Calu3 (cell line): ENCODE measurements at regions not wholly inside any gene's neighbourhood (a gene's known extent, or its start where the extent isn't known, plus 50 kb on each side); places are given as distances from the start of the nearest gene placed in this dataset.

Experiments
- BruUV-seq: library from RNA; stranded (reverse); fragments of 400-500 nt; replicated peaks from 2 replicates; lab custom pipeline; 2021; lab: Mats Ljungman, UMichigan
- CTCF ChIA-PET: fragments of 300-600 bp; sonication (Branson Sonifier 250); formaldehyde crosslinking; loops from one replicate; lab custom pipeline; 2022; ENCODE audit warnings: antibody characterized with exemption; lab: Charles Lee
- DNase-seq: peaks from one replicate; pipeline ENCODE4 v3.0.0; 2022
- H3K27ac Mint-ChIP-seq: one replicate; pipeline ENCODE4 v1.8.0; 2022; ENCODE audit warnings: mixed read lengths; ENCODE audit not compliant: unreplicated experiment
- H3K27me3 Mint-ChIP-seq: one replicate; pipeline ENCODE4 v1.8.0; 2022; ENCODE audit warnings: mixed read lengths; ENCODE audit not compliant: unreplicated experiment
- H3K36me3 Mint-ChIP-seq: one replicate; pipeline ENCODE4 v1.8.0; 2022; ENCODE audit warnings: mild to moderate bottlenecking, moderate library complexity, mixed read lengths; ENCODE audit not compliant: insufficient read depth, unreplicated experiment
- H3K4me1 Mint-ChIP-seq: one replicate; pipeline ENCODE4 v1.8.0; 2022; ENCODE audit warnings: mild to moderate bottlenecking, low read depth, mixed read lengths; ENCODE audit not compliant: unreplicated experiment
- H3K4me3 Mint-ChIP-seq: one replicate; pipeline ENCODE4 v1.8.0; 2022; ENCODE audit warnings: mild to moderate bottlenecking, low read depth, moderate library complexity, mixed read lengths; ENCODE audit not compliant: unreplicated experiment
- H3K9me3 Mint-ChIP-seq: one replicate; pipeline ENCODE4 v1.8.0; 2022; ENCODE audit warnings: low read depth, mixed read lengths; ENCODE audit not compliant: unreplicated experiment
- intact Hi-C: fragments of 100-400 bp; cut with micrococcal nuclease; formaldehyde crosslinking; loops from one replicate; pipeline ENCODE4 v1.10.0; 2022; ENCODE audit not compliant: unreplicated experiment
- TF ChIP-seq, protein P1 (sequence below): fragments of 200-600 bp; IDR thresholded peaks from one replicate; pipeline ENCODE4 v1.8.0; 2022; ENCODE audit warnings: antibody characterized with exemption; ENCODE audit not compliant: unreplicated experiment

- Mint-ChIP-seq H3K36me3 (no peaks in the 10 kb centered on the region), H3K4me3 (no peak overlapping the region), H3K9me3 (no peaks in the 10 kb centered on the region), H3K4me1 (no peaks in the 10 kb centered on the region), H3K27ac (no peak overlapping the region), H3K27me3 (peaks cover 99% of the 10 kb centered on the region)
- CTCF ChIA-PET: no interaction called here
- TF ChIP-seq, protein P1, sequence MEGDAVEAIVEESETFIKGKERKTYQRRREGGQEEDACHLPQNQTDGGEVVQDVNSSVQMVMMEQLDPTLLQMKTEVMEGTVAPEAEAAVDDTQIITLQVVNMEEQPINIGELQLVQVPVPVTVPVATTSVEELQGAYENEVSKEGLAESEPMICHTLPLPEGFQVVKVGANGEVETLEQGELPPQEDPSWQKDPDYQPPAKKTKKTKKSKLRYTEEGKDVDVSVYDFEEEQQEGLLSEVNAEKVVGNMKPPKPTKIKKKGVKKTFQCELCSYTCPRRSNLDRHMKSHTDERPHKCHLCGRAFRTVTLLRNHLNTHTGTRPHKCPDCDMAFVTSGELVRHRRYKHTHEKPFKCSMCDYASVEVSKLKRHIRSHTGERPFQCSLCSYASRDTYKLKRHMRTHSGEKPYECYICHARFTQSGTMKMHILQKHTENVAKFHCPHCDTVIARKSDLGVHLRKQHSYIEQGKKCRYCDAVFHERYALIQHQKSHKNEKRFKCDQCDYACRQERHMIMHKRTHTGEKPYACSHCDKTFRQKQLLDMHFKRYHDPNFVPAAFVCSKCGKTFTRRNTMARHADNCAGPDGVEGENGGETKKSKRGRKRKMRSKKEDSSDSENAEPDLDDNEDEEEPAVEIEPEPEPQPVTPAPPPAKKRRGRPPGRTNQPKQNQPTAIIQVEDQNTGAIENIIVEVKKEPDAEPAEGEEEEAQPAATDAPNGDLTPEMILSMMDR: no peak
- BruUV-seq: no TSS peak
- DNase-seq: no peak
- intact Hi-C loops: no loop called here
These were observed 308.8 kb downstream of the BRINP2 start for GRCh38 chr1:177479600-177479999.

GRCh38 chr1:177476676-177477075 lies 305.9 kb downstream of the BRINP2 start:
- no peaks in the 10 kb centered on the region for H3K9me3 Mint-ChIP-seq
- H3K27ac Mint-ChIP-seq: no peak overlapping the region
- H3K36me3 Mint-ChIP-seq: no peaks in the 10 kb centered on the region
- H3K4me3 Mint-ChIP-seq: no peak overlapping the region
- H3K4me1 Mint-ChIP-seq: no peaks in the 10 kb centered on the region
- CTCF ChIA-PET: no interaction called here
- intact Hi-C loops: no loop called here
- H3K27me3 Mint-ChIP-seq: peaks cover 71% of the 10 kb centered on the region
- TF ChIP-seq, protein P1: no peak
- BruUV-seq: no TSS peak
- DNase-seq: no peak

DNA sequence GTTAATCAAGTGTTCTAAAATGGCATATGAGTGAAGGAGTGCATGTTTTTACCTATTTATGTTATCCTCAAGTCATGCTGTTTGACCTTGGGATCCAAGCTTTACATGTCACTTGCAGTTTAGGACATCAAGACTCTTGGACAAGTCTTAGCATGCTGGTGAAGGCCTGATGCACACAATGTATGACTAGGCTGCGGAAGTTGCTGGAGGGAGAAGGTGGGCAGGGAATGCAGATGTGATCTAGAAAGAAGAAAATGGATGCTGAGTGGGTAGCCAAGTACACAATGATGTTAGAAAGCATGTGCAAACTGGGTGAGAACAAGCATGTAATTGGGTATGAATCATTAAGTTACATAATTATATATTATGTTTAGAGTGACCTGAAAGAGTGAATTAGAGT lies 301.8 kb downstream of the BRINP2 start:
- no TSS peak for BruUV-seq
- DNase-seq: no peak

GRCh38 chr1:177471244-177471643 lies 300.5 kb downstream of the BRINP2 start:
- Mint-ChIP-seq H3K36me3 (no peaks in the 10 kb centered on the region), H3K27me3 (peaks cover 29% of the 10 kb centered on the region), H3K4me3 (no peak overlapping the region), H3K27ac (no peak overlapping the region), H3K4me1 (no peaks in the 10 kb centered on the region), H3K9me3 (no peaks in the 10 kb centered on the region)
- no peak for DNase-seq
- CTCF ChIA-PET: no interaction called here
- intact Hi-C loops: no loop called here
- no TSS peak for BruUV-seq
- TF ChIP-seq, protein P1: no peak

More for the DNA sequence above, 301.8 kb downstream of the BRINP2 start:
- Mint-ChIP-seq H3K27me3 (peaks cover 31% of the 10 kb centered on the region), H3K9me3 (no peaks in the 10 kb centered on the region), H3K4me1 (no peaks in the 10 kb centered on the region), H3K36me3 (no peaks in the 10 kb centered on the region), H3K4me3 (no peak overlapping the region), H3K27ac (no peak overlapping the region)
- intact Hi-C loops: no loop called here
- TF ChIP-seq, protein P1: no peak
- CTCF ChIA-PET: no interaction called here
